GM19035 (cell line): ENCODE measurements at regions not wholly inside any gene's neighbourhood (a gene's known extent, or its start where the extent isn't known, plus 50 kb on each side); places are given as distances from the start of the nearest gene placed in this dataset.
"Not testable (repeated sequence)": the region's sequence is repeated elsewhere in the genome, so short reads cannot be mapped to it uniquely, and the experiment has no call there.

Experiments
- ATAC-seq: cut with Tn5 transposase; IDR thresholded peaks from one replicate; pipeline ENCODE4 v1.9.1; 2021; ENCODE audit not compliant: unreplicated experiment

DNA sequence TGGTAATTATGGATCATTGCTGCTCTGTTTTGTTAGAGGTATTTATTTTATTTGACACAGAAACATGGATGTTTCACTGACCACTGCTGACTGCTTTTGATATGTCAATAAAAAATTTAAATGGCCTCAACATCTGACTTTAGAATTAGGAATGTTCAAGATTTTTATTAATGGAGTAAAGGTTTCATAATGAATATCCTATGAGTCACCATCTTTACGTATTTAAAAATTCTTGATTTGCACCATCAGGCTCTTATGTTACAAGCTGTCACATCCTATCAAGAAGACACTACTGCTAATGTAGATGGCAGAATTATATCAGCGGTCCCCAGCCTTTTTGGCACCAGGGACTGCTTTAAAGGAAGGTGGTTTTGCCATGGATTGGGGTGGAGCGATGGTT, 578.7 kb upstream of the NRP1 start:
- no peak for ATAC-seq

GRCh38 chr10:33909476-33909875, 575.0 kb upstream of the NRP1 start:
- not testable (repeated sequence) for ATAC-seq

DNA sequence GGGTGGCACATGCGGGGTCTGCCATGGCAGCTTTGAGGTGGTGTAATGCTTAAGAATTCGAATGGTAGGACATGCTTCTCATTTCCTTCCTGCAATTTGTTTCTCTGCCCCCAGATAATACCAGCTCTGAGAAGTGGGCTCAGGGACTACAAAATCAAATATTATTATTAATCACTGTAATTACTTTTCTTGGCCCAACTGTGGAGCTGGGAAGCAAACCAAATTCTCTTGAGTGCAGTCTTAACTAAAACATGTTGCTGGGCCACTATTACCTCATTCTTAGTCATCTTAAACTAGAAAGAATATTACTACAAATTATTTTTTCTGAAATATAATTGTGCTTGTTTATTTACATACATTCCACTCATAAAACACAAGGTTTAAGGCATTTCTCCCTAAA, 566.7 kb upstream of the NRP1 start:
- no peak for ATAC-seq

DNA sequence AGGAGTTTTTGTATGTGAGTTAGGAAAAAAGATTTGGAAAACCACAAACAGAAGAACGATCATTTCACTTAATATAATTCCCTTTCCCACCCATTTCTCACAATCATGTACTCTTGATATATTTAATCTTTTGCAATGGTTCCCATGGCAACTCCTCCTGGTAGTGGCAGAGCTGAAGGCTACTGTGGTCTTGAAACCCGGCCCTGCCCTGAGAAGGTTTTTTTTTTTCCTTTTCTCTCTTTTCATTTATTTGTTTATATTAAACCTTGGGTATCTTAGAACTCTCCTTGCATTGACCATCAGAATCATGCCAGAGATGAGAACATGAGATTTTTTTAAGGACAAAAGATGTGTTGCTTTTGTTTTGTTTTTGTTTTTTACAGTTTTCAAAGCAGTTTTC, 566.1 kb upstream of the NRP1 start:
- no peak for ATAC-seq

GRCh38 chr10:33899578-33900531, 565.4 kb upstream of the NRP1 start:
- no peak for ATAC-seq

DNA sequence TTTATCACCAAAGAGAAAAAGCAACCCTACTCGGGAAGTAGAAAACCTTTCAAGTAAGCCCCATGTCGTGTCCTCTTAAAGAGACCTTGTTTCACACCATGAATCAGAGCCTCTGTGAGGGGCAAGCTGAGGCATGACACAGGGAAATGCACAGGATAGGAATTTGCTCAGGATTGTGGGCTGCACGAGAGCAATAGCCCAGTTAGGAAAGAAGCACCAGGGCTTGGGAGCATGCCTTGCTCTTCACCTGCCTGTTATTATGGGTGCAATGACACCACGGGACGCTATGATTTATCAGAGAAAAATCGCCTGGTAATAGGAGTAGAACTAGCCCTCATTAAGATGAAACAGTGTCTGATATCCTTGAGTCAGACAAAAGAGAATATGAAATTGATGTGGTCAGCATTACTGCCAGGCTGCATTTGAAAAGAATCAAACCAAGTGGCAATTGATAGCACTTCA, 562.9 kb upstream of the NRP1 start:
- no peak for ATAC-seq

DNA sequence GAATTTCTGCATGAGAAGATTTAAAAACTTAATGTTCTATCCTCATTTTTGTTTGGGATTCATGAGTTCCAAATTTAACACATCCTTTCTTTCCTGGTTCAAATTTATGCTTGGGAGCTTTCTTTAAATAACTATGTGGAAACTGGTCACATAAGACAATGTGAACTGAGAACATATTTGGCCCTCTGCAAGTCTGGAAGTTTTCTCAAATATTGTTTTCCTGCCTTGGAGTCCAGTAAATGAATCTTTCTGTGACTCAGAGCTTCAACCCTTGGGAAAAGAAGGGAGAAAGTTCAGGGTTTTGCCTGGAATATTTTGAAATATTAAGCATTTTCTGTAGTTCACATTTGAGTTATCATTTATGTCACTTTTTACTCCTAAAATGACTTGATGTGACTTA, 559.0 kb upstream of the NRP1 start:
- ATAC-seq, result no peak

- no peak for ATAC-seq
These were observed 554.9 kb upstream of the NRP1 start for GRCh38 chr10:33889371-33889770.

DNA sequence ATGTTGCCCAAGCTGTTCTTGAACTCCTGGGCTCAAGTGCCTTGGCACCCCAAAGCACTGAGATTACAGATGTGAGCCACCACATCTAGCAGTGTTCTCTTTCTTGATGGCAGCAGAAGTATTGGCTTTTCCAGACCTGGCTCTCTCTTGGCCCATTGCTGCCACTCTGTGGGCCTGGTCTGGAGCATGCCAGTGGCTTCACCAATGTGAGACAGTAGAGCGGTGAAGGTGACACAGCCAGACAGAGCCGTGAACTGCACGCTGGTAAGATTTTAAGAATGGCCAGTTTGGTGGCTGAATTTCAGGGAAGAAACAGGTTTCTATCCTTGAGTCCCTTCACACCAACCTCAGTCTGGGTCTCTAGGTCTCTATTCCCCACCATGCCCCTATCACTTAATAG, 552.7 kb upstream of the NRP1 start:
- no peak for ATAC-seq

DNA sequence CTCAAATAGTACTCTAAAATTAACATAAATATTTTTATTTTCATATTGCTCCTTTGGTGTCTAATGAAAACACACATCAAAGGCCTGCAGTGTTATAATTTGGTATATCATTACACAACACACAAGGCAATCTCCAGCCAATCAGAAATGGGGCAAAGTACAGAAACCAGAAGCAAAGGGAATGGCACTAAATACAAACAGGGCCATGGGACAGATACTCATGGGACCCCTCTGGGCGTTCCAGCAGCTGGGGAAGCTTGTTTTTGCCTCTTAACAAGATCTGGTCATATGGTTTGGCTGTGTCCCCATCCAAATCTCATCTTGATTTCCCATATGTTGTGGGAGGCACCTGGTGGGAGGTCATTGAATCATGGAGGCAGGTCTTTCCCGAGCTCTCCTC, 551.8 kb upstream of the NRP1 start:
- no peak for ATAC-seq

DNA sequence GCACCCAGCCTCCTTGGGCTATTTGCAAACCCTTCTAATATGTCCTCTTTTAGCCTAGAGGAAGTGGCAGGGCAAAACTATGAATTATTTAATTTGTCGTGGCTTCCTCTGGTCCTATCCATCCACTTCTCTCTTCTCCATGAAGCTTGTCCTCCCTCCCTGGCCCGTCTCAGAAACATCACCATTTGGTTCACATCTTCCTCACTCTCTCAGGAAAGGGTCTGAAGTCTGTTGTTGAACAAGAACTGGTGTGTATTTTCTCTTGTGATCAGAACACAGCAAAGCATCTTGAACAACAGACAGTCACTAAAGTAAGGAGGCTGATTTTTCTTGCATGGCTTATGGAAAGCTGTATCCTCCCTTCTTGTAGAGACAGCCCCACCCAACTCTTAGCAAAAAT, 550.1 kb upstream of the NRP1 start:
- no peak for ATAC-seq

GRCh38 chr10:33883881-33884280, 549.4 kb upstream of the NRP1 start:
- no peak for ATAC-seq

GRCh38 chr10:33882996-33883395, 548.5 kb upstream of the NRP1 start:
- ATAC-seq, result no peak

GRCh38 chr10:33880291-33880690, 545.8 kb upstream of the NRP1 start:
- ATAC-seq, result no peak

- no peak for ATAC-seq
These were observed 543.8 kb upstream of the NRP1 start for GRCh38 chr10:33878238-33878786.

DNA sequence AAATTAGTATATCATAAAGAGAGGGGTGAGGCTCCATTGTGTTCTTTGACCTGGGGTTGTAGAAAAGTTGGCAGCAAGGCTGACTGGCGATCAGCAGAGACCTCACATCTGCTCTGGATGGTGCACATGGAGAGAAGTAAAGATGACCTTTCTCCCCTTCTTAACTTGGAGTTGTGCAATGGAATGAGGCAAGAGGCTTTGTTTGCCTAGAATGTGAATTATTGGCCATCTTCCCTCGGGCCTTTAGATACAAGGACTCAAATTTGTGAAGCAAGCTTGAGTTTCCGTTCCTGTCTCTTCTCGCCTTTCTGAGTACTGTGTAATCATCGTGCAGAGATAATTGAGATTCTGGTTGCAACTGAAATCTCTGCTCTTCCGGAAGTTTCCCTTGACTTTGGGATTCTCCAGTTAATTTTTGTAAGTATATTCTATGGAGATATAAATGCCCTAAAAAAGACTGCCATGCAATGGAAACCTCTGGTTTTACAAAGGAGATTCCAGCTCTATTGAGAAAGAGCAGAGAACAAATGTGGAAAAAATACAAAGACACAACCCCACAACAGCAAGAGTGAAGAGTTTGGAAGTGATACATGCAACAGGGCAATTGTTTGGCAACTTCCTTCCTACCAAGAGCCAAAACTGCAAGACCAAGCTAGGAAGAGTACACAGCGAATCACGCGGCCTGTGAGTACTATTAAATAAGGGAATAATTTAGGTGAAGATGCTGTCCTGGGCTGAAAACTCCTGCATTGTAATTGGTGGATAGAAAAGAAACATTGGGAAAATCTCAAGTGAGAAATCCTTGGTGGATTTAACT, 542.3 kb upstream of the NRP1 start:
- no peak for ATAC-seq

DNA sequence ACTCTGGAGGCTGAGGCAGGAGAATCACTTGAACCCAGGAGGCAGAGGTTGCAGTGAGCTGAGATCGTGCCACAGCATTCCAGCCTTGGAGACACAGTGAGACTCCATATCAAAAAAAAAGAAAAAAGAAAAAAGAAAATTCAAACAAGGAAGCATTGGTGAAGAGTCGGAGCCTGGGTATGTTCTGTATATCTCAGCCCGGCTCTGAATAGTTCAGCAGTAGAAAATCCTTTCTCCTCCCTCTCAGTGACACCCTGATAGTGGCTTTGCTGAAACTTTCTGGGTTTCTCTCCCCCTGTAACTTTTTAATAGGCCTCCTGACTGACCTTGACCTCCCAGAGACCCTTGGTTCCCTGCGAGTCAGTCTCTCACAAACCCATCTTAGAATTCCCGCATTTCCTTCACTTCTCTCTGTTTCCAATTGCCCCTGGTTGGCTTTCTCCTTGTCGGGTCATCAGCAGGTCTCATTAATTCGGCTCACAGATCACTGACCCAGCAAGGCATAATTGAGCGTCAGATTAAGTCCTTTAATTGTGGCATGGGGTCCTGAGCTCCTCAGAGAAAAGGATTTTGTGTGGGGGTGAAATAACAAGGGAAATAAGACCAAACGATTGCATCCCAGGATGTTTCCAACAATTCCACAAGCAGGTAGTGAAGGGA, 541.6 kb upstream of the NRP1 start:
- ATAC-seq, result no peak

DNA sequence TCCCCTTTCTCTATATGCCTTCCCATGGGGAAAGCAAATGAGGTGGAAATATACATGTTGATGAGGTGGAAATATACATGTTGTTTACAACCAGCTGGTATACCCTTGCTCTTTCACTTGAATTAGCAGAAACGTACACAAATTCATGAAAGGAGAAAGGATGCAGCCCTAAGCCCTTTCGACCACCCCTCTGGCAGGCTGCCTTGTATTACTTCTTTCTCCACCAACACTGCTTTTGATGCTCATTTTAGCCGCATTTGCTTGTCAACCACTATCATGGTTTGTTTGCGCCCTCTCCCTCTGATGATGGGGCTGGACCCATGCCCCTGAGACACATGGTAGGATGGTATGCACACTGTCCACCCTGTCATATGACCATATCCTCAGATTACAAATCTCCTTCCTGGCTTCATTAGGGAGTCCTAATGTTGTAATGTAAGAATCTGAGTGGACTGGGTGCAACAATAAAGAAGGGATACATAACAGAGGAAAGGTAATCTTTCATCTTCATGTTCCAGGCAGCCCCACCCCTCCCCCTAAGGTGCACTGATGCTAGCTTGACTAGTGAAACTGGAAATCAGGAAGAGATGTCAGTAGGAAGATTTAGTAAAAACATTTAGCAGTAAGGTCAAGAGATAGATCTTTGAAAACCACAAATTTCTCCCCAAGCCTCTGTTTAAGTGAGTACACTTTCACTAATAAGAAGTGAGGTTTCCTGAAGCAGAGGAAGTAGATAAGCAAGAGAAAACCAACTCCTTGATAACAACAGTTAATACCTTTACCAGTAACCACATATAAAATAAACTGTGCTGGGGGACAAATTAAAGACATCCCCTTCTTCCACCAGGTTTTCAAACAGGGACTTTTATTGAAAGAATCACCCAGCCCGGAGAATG, 536.8 kb upstream of the NRP1 start:
- ATAC-seq, result no peak

GRCh38 chr10:33869481-33869880, 535.0 kb upstream of the NRP1 start:
- ATAC-seq, result no peak

- ATAC-seq, result no peak
These were observed 534.6 kb upstream of the NRP1 start for GRCh38 chr10:33869028-33869427.
